ENCODE measurements at regions not wholly inside any gene's neighbourhood (a gene's known extent, or its start where the extent isn't known, plus 50 kb on each side); places are given as distances from the start of the nearest gene placed in this dataset.
"Not testable (repeated sequence)": the region's sequence is repeated elsewhere in the genome, so short reads cannot be mapped to it uniquely, and the experiment has no call there.

DNA sequence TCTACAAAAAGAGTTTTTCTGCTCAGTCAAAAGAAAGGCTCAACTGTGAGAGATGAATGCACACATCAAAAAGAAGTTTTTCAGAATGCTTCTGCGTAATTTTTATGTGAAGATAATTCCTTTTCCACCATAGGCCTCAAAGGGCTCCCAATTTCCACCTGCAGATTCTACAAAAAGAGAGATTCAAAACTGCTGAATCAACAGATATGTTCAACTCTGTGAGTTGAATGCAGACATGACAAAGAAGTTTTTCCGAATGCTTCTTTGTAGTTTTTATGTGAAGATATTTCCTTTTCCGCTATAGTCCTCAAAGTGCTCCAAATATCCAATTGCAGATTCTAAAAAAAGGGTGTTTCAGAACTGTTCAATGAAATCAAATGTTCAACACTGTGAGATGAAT, 300.8 kb upstream of the DEFB115 start:
- TF ChIP-seq, protein P1, sequence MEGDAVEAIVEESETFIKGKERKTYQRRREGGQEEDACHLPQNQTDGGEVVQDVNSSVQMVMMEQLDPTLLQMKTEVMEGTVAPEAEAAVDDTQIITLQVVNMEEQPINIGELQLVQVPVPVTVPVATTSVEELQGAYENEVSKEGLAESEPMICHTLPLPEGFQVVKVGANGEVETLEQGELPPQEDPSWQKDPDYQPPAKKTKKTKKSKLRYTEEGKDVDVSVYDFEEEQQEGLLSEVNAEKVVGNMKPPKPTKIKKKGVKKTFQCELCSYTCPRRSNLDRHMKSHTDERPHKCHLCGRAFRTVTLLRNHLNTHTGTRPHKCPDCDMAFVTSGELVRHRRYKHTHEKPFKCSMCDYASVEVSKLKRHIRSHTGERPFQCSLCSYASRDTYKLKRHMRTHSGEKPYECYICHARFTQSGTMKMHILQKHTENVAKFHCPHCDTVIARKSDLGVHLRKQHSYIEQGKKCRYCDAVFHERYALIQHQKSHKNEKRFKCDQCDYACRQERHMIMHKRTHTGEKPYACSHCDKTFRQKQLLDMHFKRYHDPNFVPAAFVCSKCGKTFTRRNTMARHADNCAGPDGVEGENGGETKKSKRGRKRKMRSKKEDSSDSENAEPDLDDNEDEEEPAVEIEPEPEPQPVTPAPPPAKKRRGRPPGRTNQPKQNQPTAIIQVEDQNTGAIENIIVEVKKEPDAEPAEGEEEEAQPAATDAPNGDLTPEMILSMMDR (IDR thresholded peaks at IDR 0.05): not testable (repeated sequence)
- TF ChIP-seq POLR2A (IDR thresholded peaks at IDR 0.05): not testable (repeated sequence)
